Osteoblast (primary cell): ENCODE measurements at regions not wholly inside any gene's neighbourhood (a gene's known extent, or its start where the extent isn't known, plus 50 kb on each side); places are given as distances from the start of the nearest gene placed in this dataset.

ENCODE experiments used
- DNase-seq: peaks from one replicate; pipeline ENCODE4 v3.0.0; 2011; ENCODE audit warnings: low spot score, mixed read lengths; ENCODE audit not compliant: insufficient read length; ENCODE audit errors: missing footprints
- H2AFZ ChIP-seq: 2 replicates; pipeline ENCODE4 v1.6.0; 2011; ENCODE audit warnings: mild to moderate bottlenecking, low read length
- H3K27ac ChIP-seq: 2 replicates; pipeline ENCODE4 v1.5.1; 2011; ENCODE audit warnings: mild to moderate bottlenecking, low read depth, low read length, moderate library complexity
- H3K27me3 ChIP-seq: 2 replicates; pipeline ENCODE4 v1.6.0; 2012; ENCODE audit warnings: mild to moderate bottlenecking, control low read depth, inconsistent platforms, low read length, moderate library complexity; ENCODE audit not compliant: insufficient read depth
- H3K36me3 ChIP-seq: 2 replicates; pipeline ENCODE4 v1.5.1; 2011; ENCODE audit warnings: mild to moderate bottlenecking, low read length, control low read depth, moderate library complexity; ENCODE audit not compliant: insufficient read depth
- H3K4me1 ChIP-seq: 2 replicates; pipeline ENCODE4 v1.5.1; 2011; ENCODE audit warnings: mild to moderate bottlenecking, low read length, control low read depth, moderate library complexity; ENCODE audit not compliant: insufficient read depth
- H3K4me2 ChIP-seq: 2 replicates; pipeline ENCODE4 v1.6.0; 2011; ENCODE audit warnings: mild to moderate bottlenecking, low read length; ENCODE audit not compliant: insufficient read depth
- H3K4me3 ChIP-seq: fragments of 200-600 bp; sonication (generic); 3 replicates; pipeline ENCODE4 v1.5.1; 2012; ENCODE audit warnings: mild to moderate bottlenecking, low read length, inconsistent platforms; ENCODE audit not compliant: insufficient read depth
- H3K79me2 ChIP-seq: 2 replicates; pipeline ENCODE4 v1.6.0; 2012; ENCODE audit warnings: mild to moderate bottlenecking, low read length, control low read depth, inconsistent platforms; ENCODE audit not compliant: insufficient read depth
- H3K9me3 ChIP-seq: 2 replicates; pipeline ENCODE4 v1.5.1; 2011; ENCODE audit warnings: low read depth, low read length, control low read depth
- H4K20me1 ChIP-seq: 2 replicates; pipeline ENCODE4 v1.6.0; 2012; ENCODE audit warnings: mild to moderate bottlenecking, low read length, control low read depth; ENCODE audit not compliant: insufficient read depth
- TF ChIP-seq, protein P1 (sequence below): IDR thresholded peaks from 2 replicates; pipeline ENCODE4 v1.5.1; 2011; ENCODE audit warnings: mild to moderate bottlenecking, low read depth, low read length, moderate library complexity; ENCODE audit errors: extremely low read depth

- H3K27ac ChIP-seq = no peak overlapping the region
- H4K20me1 ChIP-seq = no peaks in the 10 kb centered on the region
- H3K27me3 ChIP-seq = no peaks in the 10 kb centered on the region
- H3K9me3 ChIP-seq = no peaks in the 10 kb centered on the region
- no peaks in the 10 kb centered on the region for H3K36me3 ChIP-seq
- H3K79me2 ChIP-seq = no peaks in the 10 kb centered on the region
- H3K4me1 ChIP-seq = no peaks in the 10 kb centered on the region
- TF ChIP-seq, protein P1, sequence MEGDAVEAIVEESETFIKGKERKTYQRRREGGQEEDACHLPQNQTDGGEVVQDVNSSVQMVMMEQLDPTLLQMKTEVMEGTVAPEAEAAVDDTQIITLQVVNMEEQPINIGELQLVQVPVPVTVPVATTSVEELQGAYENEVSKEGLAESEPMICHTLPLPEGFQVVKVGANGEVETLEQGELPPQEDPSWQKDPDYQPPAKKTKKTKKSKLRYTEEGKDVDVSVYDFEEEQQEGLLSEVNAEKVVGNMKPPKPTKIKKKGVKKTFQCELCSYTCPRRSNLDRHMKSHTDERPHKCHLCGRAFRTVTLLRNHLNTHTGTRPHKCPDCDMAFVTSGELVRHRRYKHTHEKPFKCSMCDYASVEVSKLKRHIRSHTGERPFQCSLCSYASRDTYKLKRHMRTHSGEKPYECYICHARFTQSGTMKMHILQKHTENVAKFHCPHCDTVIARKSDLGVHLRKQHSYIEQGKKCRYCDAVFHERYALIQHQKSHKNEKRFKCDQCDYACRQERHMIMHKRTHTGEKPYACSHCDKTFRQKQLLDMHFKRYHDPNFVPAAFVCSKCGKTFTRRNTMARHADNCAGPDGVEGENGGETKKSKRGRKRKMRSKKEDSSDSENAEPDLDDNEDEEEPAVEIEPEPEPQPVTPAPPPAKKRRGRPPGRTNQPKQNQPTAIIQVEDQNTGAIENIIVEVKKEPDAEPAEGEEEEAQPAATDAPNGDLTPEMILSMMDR = no peak
- H2AFZ ChIP-seq = no peak overlapping the region
- no peak for DNase-seq
- no peak overlapping the region for H3K4me2 ChIP-seq
- no peak overlapping the region for H3K4me3 ChIP-seq
Measured at GRCh38 chr11:91817996-91818395, 406.6 kb upstream of the FAT3 start.

DNA sequence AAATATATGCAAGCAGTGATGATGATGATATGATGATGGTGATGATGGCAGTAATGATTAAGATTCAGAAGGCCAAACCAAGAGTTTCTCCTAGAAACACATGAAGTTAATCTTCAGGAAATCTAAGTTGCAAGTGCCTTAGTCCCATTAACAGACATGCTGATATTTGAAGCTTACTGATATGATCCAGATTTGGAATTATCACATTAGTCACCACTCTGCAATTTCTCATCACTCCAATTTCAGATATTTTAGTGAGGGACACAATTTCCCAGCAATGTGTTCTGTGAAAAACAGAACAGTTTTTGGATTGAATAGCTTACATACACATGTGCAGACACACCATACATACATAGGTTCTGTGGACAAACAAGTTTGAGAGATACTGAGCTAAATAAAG is 411.4 kb upstream of the FAT3 start:
- DNase-seq = no peak
- Histone ChIP-seq H2AFZ (no peak overlapping the region), H3K9me3 (no peaks in the 10 kb centered on the region)

GRCh38 chr11:91810871-91811270 is 413.7 kb upstream of the FAT3 start:
- DNase-seq = no peak
- Histone ChIP-seq H3K36me3 (no peaks in the 10 kb centered on the region), H3K4me3 (no peak overlapping the region), H3K9me3 (no peaks in the 10 kb centered on the region), H4K20me1 (no peaks in the 10 kb centered on the region), H2AFZ (no peak overlapping the region), H3K4me1 (no peaks in the 10 kb centered on the region), H3K79me2 (no peaks in the 10 kb centered on the region), H3K4me2 (no peak overlapping the region), H3K27me3 (no peaks in the 10 kb centered on the region), H3K27ac (no peak overlapping the region)
- TF ChIP-seq, protein P1 = no peak

More for the DNA sequence above, 411.4 kb upstream of the FAT3 start:
- Histone ChIP-seq H3K27me3 (no peaks in the 10 kb centered on the region), H3K4me1 (no peaks in the 10 kb centered on the region), H3K27ac (no peak overlapping the region), H4K20me1 (no peaks in the 10 kb centered on the region), H3K36me3 (no peaks in the 10 kb centered on the region), H3K4me2 (no peak overlapping the region), H3K4me3 (no peak overlapping the region), H3K79me2 (no peaks in the 10 kb centered on the region)
- TF ChIP-seq, protein P1 = no peak

DNA sequence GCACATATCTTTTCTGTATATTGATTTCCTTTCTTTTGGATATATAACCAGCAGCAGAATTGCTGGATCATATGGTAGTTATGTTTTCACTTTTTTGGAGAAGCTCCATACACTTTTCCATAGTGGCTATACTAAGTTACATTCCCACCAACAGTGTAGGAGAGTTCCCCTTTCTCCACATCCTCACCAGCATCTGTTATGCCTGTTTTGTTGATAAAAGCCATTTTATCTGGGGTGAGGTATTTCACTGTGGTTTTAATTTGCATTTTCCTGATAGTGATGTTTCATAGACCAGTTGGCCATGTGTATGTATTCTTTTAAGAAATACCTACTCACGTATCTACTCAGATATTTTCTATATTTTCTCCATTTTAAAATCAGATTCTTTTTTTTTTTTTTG is 419.3 kb upstream of the FAT3 start:
- Histone ChIP-seq H3K4me2 (no peak overlapping the region), H2AFZ (no peak overlapping the region), H3K4me1 (no peaks in the 10 kb centered on the region), H3K27ac (no peak overlapping the region), H3K4me3 (no peak overlapping the region), H3K9me3 (no peaks in the 10 kb centered on the region), H3K79me2 (no peaks in the 10 kb centered on the region), H3K36me3 (no peaks in the 10 kb centered on the region), H3K27me3 (no peaks in the 10 kb centered on the region), H4K20me1 (no peaks in the 10 kb centered on the region)
- DNase-seq = no peak
- TF ChIP-seq, protein P1 = no peak
